ENCODE measurements at regions not wholly inside any gene's neighbourhood (a gene's known extent, or its start where the extent isn't known, plus 50 kb on each side); places are given as distances from the start of the nearest gene placed in this dataset.
"Not testable (repeated sequence)": the region's sequence is repeated elsewhere in the genome, so short reads cannot be mapped to it uniquely, and the experiment has no call there.

GRCh38 chr10:43922335-43923280, 273.9 kb upstream of the ZNF32 start:
- DNase-seq, result no peak

- no peak for DNase-seq
These were observed 273.2 kb upstream of the ZNF32 start for GRCh38 chr10:43921881-43922280.

- DNase-seq, result no peak
These were observed 272.8 kb upstream of the ZNF32 start for GRCh38 chr10:43921478-43921877.

- not testable (repeated sequence) for DNase-seq
These were observed 271.6 kb upstream of the ZNF32 start for GRCh38 chr10:43920236-43920758.

- no peak for DNase-seq
These were observed 265.1 kb upstream of the ZNF32 start for GRCh38 chr10:43913676-43914235.

GRCh38 chr10:43912469-43912868, 263.8 kb upstream of the ZNF32 start:
- no peak for DNase-seq

GRCh38 chr10:43906490-43906889, 257.8 kb upstream of the ZNF32 start:
- no peak for DNase-seq

GRCh38 chr10:43905512-43906236, 257.0 kb upstream of the ZNF32 start:
- no peak for DNase-seq

GRCh38 chr10:43904844-43905243, 256.2 kb upstream of the ZNF32 start:
- no peak for DNase-seq

GRCh38 chr10:43904301-43904700, 255.6 kb upstream of the ZNF32 start:
- DNase-seq, result no peak

- no peak for DNase-seq
These were observed 254.8 kb upstream of the ZNF32 start for GRCh38 chr10:43903451-43903850.

- no peak for DNase-seq
These were observed 254.2 kb upstream of the ZNF32 start for GRCh38 chr10:43902842-43903241.

GRCh38 chr10:43901744-43902504, 253.2 kb upstream of the ZNF32 start:
- DNase-seq, result no peak

GRCh38 chr10:43901302-43901701, 252.6 kb upstream of the ZNF32 start:
- DNase-seq, result no peak

GRCh38 chr10:43900571-43900970, 251.9 kb upstream of the ZNF32 start:
- DNase-seq, result no peak

GRCh38 chr10:43899224-43899959, 250.7 kb upstream of the ZNF32 start:
- DNase-seq, result no peak

- DNase-seq, result no peak
These were observed 249.9 kb upstream of the ZNF32 start for GRCh38 chr10:43898592-43898991.

GRCh38 chr10:43897765-43898419, 249.2 kb upstream of the ZNF32 start:
- no peak for DNase-seq

- no peak for DNase-seq
These were observed 243.5 kb upstream of the ZNF32 start for GRCh38 chr10:43892062-43892770.

- DNase-seq, result no peak
These were observed 242.6 kb upstream of the ZNF32 start for GRCh38 chr10:43891241-43891640.

- no peak for DNase-seq
These were observed 241.4 kb upstream of the ZNF32 start for GRCh38 chr10:43890124-43890523.
